Mesenchymal stem cell (in vitro differentiated cells and primary cell): ENCODE measurements at regions not wholly inside any gene's neighbourhood (a gene's known extent, or its start where the extent isn't known, plus 50 kb on each side); places are given as distances from the start of the nearest gene placed in this dataset.

Source experiments
- DNase-seq: peaks from one replicate; pipeline ENCODE4 v3.0.0-alpha.2; 2013
- H2AFZ ChIP-seq: one replicate; pipeline ENCODE4 v1.6.1; 2013; ENCODE audit warnings: low read depth, mild to moderate bottlenecking, control low read depth, inconsistent platforms, low read length, moderate library complexity
- H2AK5ac ChIP-seq: 2 replicates; pipeline ENCODE4 v1.6.1; 2013; ENCODE audit warnings: low read length, moderate library complexity, mild to moderate bottlenecking, inconsistent platforms; ENCODE audit not compliant: severe bottlenecking
- H2BK120ac ChIP-seq: one replicate; pipeline ENCODE4 v1.6.1; 2013; ENCODE audit warnings: low read depth, mild to moderate bottlenecking, inconsistent platforms, low read length, moderate library complexity
- H2BK12ac ChIP-seq, 2 experiments: one replicate each; pipeline ENCODE4 v1.6.1; 2013; ENCODE audit warnings: inconsistent platforms in 2 of 2, low read length in 2 of 2, mild to moderate bottlenecking in 2 of 2, moderate library complexity in 2 of 2, control low read depth in 1 of 2
- H2BK15ac ChIP-seq: one replicate; pipeline ENCODE4 v1.6.1; 2013; ENCODE audit warnings: mild to moderate bottlenecking, low read depth, inconsistent platforms; ENCODE audit not compliant: poor library complexity, severe bottlenecking
- H2BK5ac ChIP-seq: 2 replicates; pipeline ENCODE4 v1.6.1; 2013; ENCODE audit warnings: low read depth, mild to moderate bottlenecking, low read length, control low read depth, inconsistent platforms; ENCODE audit not compliant: poor library complexity, severe bottlenecking
- H3K14ac ChIP-seq, 2 experiments: one replicate each; pipeline ENCODE4 v1.6.1; 2013; ENCODE audit warnings: inconsistent platforms in 2 of 2, low read length in 2 of 2, control low read depth in 1 of 2, mild to moderate bottlenecking in 1 of 2, moderate library complexity in 1 of 2
- H3K18ac ChIP-seq, 2 experiments: one replicate each; pipeline ENCODE4 v1.6.1; 2013; ENCODE audit warnings: inconsistent platforms in 2 of 2, low read length in 2 of 2, control low read depth in 1 of 2, low read depth in 1 of 2, mild to moderate bottlenecking in 1 of 2
- H3K23ac ChIP-seq, 2 experiments: one replicate each; pipeline ENCODE4 v1.6.1; 2013; ENCODE audit warnings: inconsistent platforms in 2 of 2, low read length in 2 of 2, mild to moderate bottlenecking in 2 of 2, moderate library complexity in 2 of 2, control low read depth in 1 of 2
- H3K27ac ChIP-seq: 2 replicates; pipeline ENCODE4 v1.5.1; 2013; ENCODE audit warnings: mild to moderate bottlenecking, moderate library complexity, low read length, control low read depth, inconsistent platforms; ENCODE audit not compliant: poor library complexity, severe bottlenecking
- H3K27me3 ChIP-seq, 2 experiments: 2 replicates each; pipeline versions ENCODE4 v1.6.1 to v1.7.0; 2013; ENCODE audit warnings: low read length in 2 of 2, mild to moderate bottlenecking in 2 of 2, moderate library complexity in 2 of 2, control low read depth in 1 of 2, inconsistent platforms in 1 of 2; ENCODE audit not compliant: control insufficient read depth in 1 of 2, insufficient read depth in 1 of 2
- H3K36me3 ChIP-seq, 2 experiments: 2 replicates each; pipeline versions ENCODE4 v1.6.1 to v1.7.0; 2013; ENCODE audit warnings: low read length in 2 of 2, control low read depth in 1 of 2, inconsistent platforms in 1 of 2, low read depth in 1 of 2, mild to moderate bottlenecking in 1 of 2; ENCODE audit not compliant: insufficient read depth in 2 of 2, control insufficient read depth in 1 of 2
- H3K4ac ChIP-seq, 2 experiments: one replicate each; pipeline ENCODE4 v1.6.1; 2013; ENCODE audit warnings: inconsistent platforms in 2 of 2, low read length in 2 of 2, mild to moderate bottlenecking in 2 of 2, moderate library complexity in 2 of 2, control low read depth in 1 of 2, low read depth in 1 of 2
- H3K4me1 ChIP-seq: 2 replicates; pipeline ENCODE4 v1.6.1; 2013; ENCODE audit warnings: low read depth, low read length, control low read depth; ENCODE audit not compliant: control insufficient read depth, insufficient read depth
- H3K4me2 ChIP-seq: 2 replicates; pipeline ENCODE4 v1.6.1; 2013; ENCODE audit warnings: low read length, mild to moderate bottlenecking, inconsistent platforms; ENCODE audit not compliant: poor library complexity, severe bottlenecking
- H3K4me3 ChIP-seq, 2 experiments: 2 replicates each; pipeline versions ENCODE4 v1.5.1 to v1.7.0; 2013; ENCODE audit warnings: low read length in 2 of 2, mild to moderate bottlenecking in 2 of 2, control low read depth in 1 of 2, low read depth in 1 of 2; ENCODE audit not compliant: insufficient read depth in 1 of 2
- H3K79me1 ChIP-seq: replicated peaks from 2 replicates; pipeline ENCODE4 v1.6.1; 2013; ENCODE audit warnings: mild to moderate bottlenecking, control low read depth, low read length, inconsistent platforms; ENCODE audit not compliant: poor library complexity, severe bottlenecking
- H3K9ac ChIP-seq: 2 replicates; pipeline ENCODE4 v1.7.0; 2013; ENCODE audit warnings: mild to moderate bottlenecking, low read length, moderate library complexity
- H3K9me3 ChIP-seq: 2 replicates; pipeline ENCODE4 v1.7.0; 2013; ENCODE audit warnings: mild to moderate bottlenecking, low read length; ENCODE audit not compliant: control insufficient read depth
- H4K8ac ChIP-seq: one replicate; pipeline ENCODE4 v1.6.1; 2013; ENCODE audit warnings: inconsistent platforms, mild to moderate bottlenecking, low read length, moderate library complexity
- H4K91ac ChIP-seq: one replicate; pipeline ENCODE4 v1.6.1; 2013; ENCODE audit warnings: mild to moderate bottlenecking, low read length, inconsistent platforms
- WGBS: methylation state at CpG from one replicate; pipeline ENCODE4 v1.1.7; 2013; ENCODE audit warnings: mixed read lengths; 5-methylcytosine and 5-hydroxymethylcytosine counted together

DNA sequence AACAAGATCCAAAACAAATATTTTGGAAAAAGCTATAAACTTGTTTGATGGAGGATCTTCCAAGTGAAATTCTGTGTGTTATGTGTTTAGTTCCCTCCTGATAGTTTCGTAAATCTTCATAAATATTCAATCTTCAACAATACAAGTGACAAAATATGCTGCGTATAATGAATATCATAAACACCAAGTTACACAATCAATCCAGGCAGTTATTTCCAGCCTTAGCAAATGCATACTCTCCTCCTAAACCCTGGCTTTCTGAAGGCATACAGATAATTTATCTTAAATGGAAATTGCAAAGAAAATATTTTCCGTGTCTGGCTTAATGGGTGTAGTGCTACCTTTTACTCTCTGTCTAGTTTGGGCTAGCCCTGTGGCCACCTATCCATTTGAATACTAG lies 864.9 kb upstream of the ZWINT start:
- Histone ChIP-seq H3K23ac (no peak overlapping the region), H2BK120ac (no peak overlapping the region), H3K36me3 (no peaks in the 10 kb centered on the region), H2BK5ac (no peak overlapping the region), H3K4me3 (no peak overlapping the region), H2AFZ (no peak overlapping the region), H4K91ac (no peak overlapping the region), H2BK15ac (no peak overlapping the region), H3K27me3 (no peaks in the 10 kb centered on the region), H2AK5ac (no peak overlapping the region), H3K4me2 (no peak overlapping the region), H3K4me1 (no peaks in the 10 kb centered on the region), H3K18ac (no peak overlapping the region), H3K4ac (no peak overlapping the region), H3K9me3 (peaks cover 13% of the 10 kb centered on the region), H3K27ac (no peak overlapping the region), H3K79me1 (no peaks in the 10 kb centered on the region), H4K8ac (no peak overlapping the region), H2BK12ac (no peak overlapping the region), H3K9ac (no peak overlapping the region), H3K14ac (no peak overlapping the region)
- 75% methylated on average over 2 of the region's 3 CpGs for WGBS
- no peak for DNase-seq

DNA sequence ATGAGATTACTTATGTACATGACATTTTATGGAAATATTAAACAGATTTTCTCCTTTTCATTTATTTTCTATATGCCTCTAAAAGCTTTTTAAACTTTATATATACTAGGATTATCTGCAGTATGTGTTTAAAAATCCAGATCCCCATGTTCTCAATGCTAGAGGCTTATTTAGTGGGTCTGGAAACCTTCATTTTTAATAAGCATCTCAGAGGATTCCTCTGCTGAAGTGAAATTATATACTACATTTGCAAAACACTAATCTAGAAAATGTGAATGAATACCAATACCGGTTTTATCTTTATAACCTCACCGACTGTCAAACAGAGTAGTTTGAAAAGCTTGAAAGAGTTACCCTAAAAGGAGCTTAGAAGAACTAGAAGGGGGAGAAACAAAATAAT lies 863.8 kb upstream of the ZWINT start:
- Histone ChIP-seq H3K27ac (no peak overlapping the region), H3K9me3 (peaks cover 4% of the 10 kb centered on the region)
- WGBS, result 67% methylated on average over 1 of the region's 2 CpGs

DNA sequence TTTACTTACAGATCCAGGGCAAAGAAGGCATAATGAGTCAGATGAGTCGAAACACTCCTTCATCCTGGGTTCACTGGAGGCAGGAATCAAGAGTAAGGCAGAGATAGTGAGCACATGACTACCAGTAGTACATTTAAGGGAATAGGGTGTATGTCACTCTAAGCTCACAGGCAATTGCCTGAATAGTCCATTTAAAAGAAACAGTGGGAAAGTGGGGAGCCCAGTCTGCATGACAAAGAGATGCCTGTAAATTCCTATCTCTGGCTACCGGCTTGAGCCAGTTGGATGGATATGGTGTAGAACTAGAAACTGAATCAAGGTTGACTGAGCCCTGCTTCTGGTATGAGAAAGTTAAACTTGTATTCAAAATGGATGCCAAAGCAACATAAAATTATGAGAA lies 861.5 kb upstream of the ZWINT start:
- DNase-seq, result no peak
- no peak overlapping the region for H4K91ac ChIP-seq
- H2BK120ac ChIP-seq, result no peak overlapping the region
- H2BK15ac ChIP-seq, result no peak overlapping the region
- H3K14ac ChIP-seq, result no peak overlapping the region
- no peaks in the 10 kb centered on the region for H3K9me3 ChIP-seq
- no peak overlapping the region for H3K18ac ChIP-seq
- H3K36me3 ChIP-seq, result no peaks in the 10 kb centered on the region
- H3K4me2 ChIP-seq, result no peak overlapping the region
- H3K4me1 ChIP-seq, result no peaks in the 10 kb centered on the region
- H3K79me1 ChIP-seq, result no peaks in the 10 kb centered on the region
- H3K4me3 ChIP-seq, result no peak overlapping the region
- H2AK5ac ChIP-seq, result no peak overlapping the region
- no peak overlapping the region for H3K23ac ChIP-seq
- no peak overlapping the region for H3K9ac ChIP-seq
- H2BK5ac ChIP-seq, result no peak overlapping the region
- H3K27me3 ChIP-seq, result no peaks in the 10 kb centered on the region
- H2BK12ac ChIP-seq, result no peak overlapping the region
- no peak overlapping the region for H4K8ac ChIP-seq
- H3K27ac ChIP-seq, result no peak overlapping the region
- H3K4ac ChIP-seq, result no peak overlapping the region
- H2AFZ ChIP-seq, result no peak overlapping the region
- 66% methylated on average over 2 of the region's 2 CpGs for whole genome bisulfite sequencing

More for the DNA sequence above, 863.8 kb upstream of the ZWINT start:
- Histone ChIP-seq H3K27me3 (no peaks in the 10 kb centered on the region), H2BK15ac (no peak overlapping the region), H3K79me1 (no peaks in the 10 kb centered on the region), H3K36me3 (no peaks in the 10 kb centered on the region), H3K9ac (no peak overlapping the region), H2AFZ (no peak overlapping the region), H2BK120ac (no peak overlapping the region), H2BK12ac (no peak overlapping the region), H2BK5ac (no peak overlapping the region), H3K4me3 (no peak overlapping the region), H3K4me1 (no peaks in the 10 kb centered on the region), H3K4ac (no peak overlapping the region), H3K18ac (no peak overlapping the region), H3K23ac (no peak overlapping the region), H3K4me2 (no peak overlapping the region), H3K14ac (no peak overlapping the region), H2AK5ac (no peak overlapping the region), H4K8ac (no peak overlapping the region), H4K91ac (no peak overlapping the region)
- DNase-seq, result no peak

GRCh38 chr10:57222129-57222528 lies 861.1 kb upstream of the ZWINT start:
- 78% methylated on average over 3 of the region's 3 CpGs for WGBS
- no peak overlapping the region for H3K27ac ChIP-seq

More at GRCh38 chr10:57222129-57222528, 861.1 kb upstream of the ZWINT start:
- H3K9ac ChIP-seq, result no peak overlapping the region
- H3K18ac ChIP-seq, result no peak overlapping the region
- no peak overlapping the region for H2BK120ac ChIP-seq
- no peaks in the 10 kb centered on the region for H3K36me3 ChIP-seq
- no peaks in the 10 kb centered on the region for H3K9me3 ChIP-seq
- no peak overlapping the region for H3K4ac ChIP-seq
- H3K27me3 ChIP-seq, result no peaks in the 10 kb centered on the region
- H2BK5ac ChIP-seq, result no peak overlapping the region
- H4K91ac ChIP-seq, result no peak overlapping the region
- no peak overlapping the region for H2BK15ac ChIP-seq
- H3K4me3 ChIP-seq, result no peak overlapping the region
- no peaks in the 10 kb centered on the region for H3K79me1 ChIP-seq
- no peak overlapping the region for H3K14ac ChIP-seq
- no peak overlapping the region for H3K4me2 ChIP-seq
- H2BK12ac ChIP-seq, result no peak overlapping the region
- no peak overlapping the region for H2AK5ac ChIP-seq
- no peak overlapping the region for H4K8ac ChIP-seq
- no peak overlapping the region for H3K23ac ChIP-seq
- H2AFZ ChIP-seq, result no peak overlapping the region
- DNase-seq, result no peak
- no peaks in the 10 kb centered on the region for H3K4me1 ChIP-seq
